ENCODE measurements at regions not wholly inside any gene's neighbourhood (a gene's known extent, or its start where the extent isn't known, plus 50 kb on each side); places are given as distances from the start of the nearest gene placed in this dataset.

DNA sequence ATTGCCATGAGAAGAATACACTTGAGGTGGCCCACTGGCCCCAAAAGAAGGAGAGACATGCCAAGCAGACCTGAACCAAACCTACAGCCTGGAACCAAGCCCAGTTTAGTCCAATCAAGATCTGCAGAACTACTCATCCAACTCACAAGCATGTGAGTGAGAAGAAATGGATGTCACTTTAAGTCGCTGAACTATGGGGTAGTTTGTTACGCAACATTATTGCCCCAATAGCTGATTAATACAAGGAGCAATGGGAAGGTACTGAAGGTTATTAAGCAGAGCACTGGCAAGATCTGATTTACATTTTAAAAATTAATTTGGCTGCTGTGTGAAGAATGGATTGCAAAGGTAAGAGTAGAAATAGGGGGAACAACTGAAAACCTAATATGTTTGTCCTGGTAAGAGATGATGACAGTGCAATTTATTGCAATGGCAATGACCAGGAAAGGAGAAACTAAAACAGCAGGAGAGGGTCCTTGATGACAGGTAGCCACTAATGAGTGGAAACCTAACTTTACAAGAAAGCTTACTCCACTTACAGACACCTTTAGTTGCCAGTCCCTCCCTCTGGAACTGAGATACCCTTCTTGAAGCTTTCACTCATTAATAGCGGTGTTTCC is 132.9 kb upstream of the GRIA1 start:
- no peak overlapping the region for H3K27ac ChIP-seq
- TF ChIP-seq CTCF (IDR thresholded peaks at IDR 0.05; ENCODE audit: low read depth, low read length), result no peak

DNA sequence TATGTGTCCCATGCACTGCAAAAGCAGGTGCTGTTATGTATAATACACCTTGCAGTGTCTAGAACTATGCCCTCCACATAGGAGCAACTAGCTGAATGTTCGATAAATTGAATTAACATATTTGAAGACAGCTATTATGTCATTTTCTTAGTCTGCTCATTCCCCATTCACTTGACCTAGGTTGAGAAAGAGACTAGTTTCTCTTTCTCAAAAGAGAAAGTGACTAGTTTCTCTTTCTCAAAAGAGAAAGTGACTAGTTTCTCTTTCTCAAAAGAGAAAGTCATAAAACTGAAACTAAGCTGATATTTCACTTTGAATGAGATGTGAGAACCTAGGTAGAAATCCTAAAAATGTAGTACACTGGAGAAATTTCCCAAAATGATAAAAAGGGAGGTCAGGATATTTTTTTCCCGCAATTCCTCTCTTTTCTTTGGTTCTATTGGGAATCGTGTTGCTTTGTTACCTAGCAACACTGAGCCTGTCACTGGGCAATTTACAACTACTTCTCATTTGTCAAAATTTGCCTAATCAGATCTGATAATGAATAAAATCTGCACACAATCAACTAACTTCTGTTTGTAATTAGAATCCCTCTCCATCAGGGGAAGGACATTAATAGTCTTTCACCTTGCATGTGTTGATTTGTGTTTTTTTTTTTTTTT is 132.0 kb upstream of the GRIA1 start:
- no peaks in the 10 kb centered on the region for H3K9me3 ChIP-seq (ENCODE audit: severe bottlenecking)
- H3K36me3 ChIP-seq, result no peaks in the 10 kb centered on the region
- TF ChIP-seq CTCF (IDR thresholded peaks at IDR 0.05; ENCODE audit: low read depth, low read length), result no peak
- H3K27ac ChIP-seq, result no peak overlapping the region
- no peaks in the 10 kb centered on the region for H3K27me3 ChIP-seq (ENCODE audit: insufficient read depth, low read depth, severe bottlenecking)
- no peak overlapping the region for H3K4me3 ChIP-seq (ENCODE audit: low read depth, low read length)
- no peak for DNase-seq

More for the DNA sequence above, 132.9 kb upstream of the GRIA1 start:
- Histone ChIP-seq H3K27me3 (ENCODE audit: insufficient read depth, low read depth, severe bottlenecking) (no peaks in the 10 kb centered on the region), H3K9me3 (ENCODE audit: severe bottlenecking) (no peaks in the 10 kb centered on the region), H3K4me3 (ENCODE audit: low read depth, low read length) (no peak overlapping the region), H3K36me3 (no peaks in the 10 kb centered on the region)
- no peak for DNase-seq

DNA sequence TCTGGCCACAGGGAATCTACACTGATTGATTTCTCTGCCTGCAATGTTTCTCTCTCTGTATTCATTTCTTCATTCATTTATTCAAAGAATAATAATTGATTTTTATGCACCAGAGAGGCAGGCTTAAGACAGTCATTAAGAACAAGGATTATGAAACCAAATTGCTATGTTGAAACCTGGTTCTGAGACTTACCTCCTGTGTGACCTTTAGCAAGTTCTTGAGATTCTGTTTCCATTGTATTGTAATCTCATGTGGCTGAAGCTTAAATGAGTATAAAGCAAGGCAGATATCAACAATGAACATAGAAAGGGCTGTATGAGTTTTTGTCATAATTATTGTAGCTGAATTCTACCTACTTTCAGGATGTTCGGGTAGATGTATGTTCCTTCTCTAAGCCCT is 129.6 kb upstream of the GRIA1 start:
- Histone ChIP-seq H3K27ac (no peak overlapping the region), H3K27me3 (ENCODE audit: insufficient read depth, low read depth, severe bottlenecking) (no peaks in the 10 kb centered on the region), H3K36me3 (no peaks in the 10 kb centered on the region), H3K9me3 (ENCODE audit: severe bottlenecking) (no peaks in the 10 kb centered on the region), H3K4me3 (ENCODE audit: low read depth, low read length) (no peak overlapping the region)
- no peak for DNase-seq
- no peak for TF ChIP-seq CTCF (IDR thresholded peaks at IDR 0.05; ENCODE audit: low read depth, low read length)

DNA sequence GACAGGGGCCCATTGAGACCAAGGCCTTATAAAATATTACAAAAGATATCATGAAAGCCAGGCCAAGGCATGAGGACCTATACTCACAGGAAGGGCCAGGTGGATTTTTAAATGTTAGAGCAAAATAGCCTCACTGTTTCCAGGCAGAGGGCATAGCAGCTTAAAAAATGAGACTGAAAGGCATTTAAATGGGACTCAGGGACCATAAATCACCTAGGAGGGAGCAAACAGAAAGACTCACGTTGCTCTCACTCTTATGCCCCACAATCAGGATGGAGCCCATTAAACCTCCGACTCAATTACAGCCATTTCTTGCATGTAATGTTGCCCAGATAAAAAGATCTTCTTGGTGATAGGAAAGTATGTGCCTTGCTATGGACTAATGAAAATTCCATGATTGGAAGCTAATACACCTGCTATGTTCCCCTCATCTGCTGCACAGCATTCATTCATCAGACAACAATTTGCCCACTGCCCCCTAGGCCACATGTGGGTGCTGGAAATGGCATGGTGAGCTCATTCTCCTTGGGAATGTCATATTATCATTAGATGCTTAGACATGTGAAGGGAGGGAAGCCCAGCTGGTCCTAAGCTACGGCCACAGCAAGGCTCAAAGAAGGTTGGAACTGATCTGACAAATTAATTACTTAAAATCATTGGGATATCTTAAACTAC is 128.6 kb upstream of the GRIA1 start:
- Histone ChIP-seq H3K36me3 (no peaks in the 10 kb centered on the region), H3K4me3 (ENCODE audit: low read depth, low read length) (no peak overlapping the region), H3K27me3 (ENCODE audit: insufficient read depth, low read depth, severe bottlenecking) (no peaks in the 10 kb centered on the region), H3K9me3 (ENCODE audit: severe bottlenecking) (no peaks in the 10 kb centered on the region), H3K27ac (no peak overlapping the region)
- DNase-seq, result no peak
- TF ChIP-seq CTCF (IDR thresholded peaks at IDR 0.05; ENCODE audit: low read depth, low read length), result no peak

- no peaks in the 10 kb centered on the region for H3K27me3 ChIP-seq (ENCODE audit: insufficient read depth, low read depth, severe bottlenecking)
- H3K9me3 ChIP-seq (ENCODE audit: severe bottlenecking), result no peaks in the 10 kb centered on the region
- no peak for DNase-seq
- H3K4me3 ChIP-seq (ENCODE audit: low read depth, low read length), result no peak overlapping the region
- no peak overlapping the region for H3K27ac ChIP-seq
- H3K36me3 ChIP-seq, result no peaks in the 10 kb centered on the region
- no peak for TF ChIP-seq CTCF (IDR thresholded peaks at IDR 0.05; ENCODE audit: low read depth, low read length)
These were observed 124.9 kb upstream of the GRIA1 start for GRCh38 chr5:153365547-153365946.
